H1 (cell line): ENCODE measurements at regions not wholly inside any gene's neighbourhood (a gene's known extent, or its start where the extent isn't known, plus 50 kb on each side); places are given as distances from the start of the nearest gene placed in this dataset.

Source experiments
- CTCF ChIA-PET: fragments of 300-600 bp; sonication (Branson Sonifier 250); formaldehyde crosslinking; loops from one replicate; lab custom pipeline; 2021; ENCODE audit not compliant: partially characterized antibody; lab: Charles Lee
- POLR2A ChIA-PET: fragments of 300-600 bp; sonication (Branson Sonifier 250); formaldehyde crosslinking; loops from one replicate; lab custom pipeline; 2021; ENCODE audit warnings: inconsistent platforms; ENCODE audit not compliant: partially characterized antibody; lab: Charles Lee
- DNase-seq, 2 experiments: peaks; one replicate each; pipeline versions ENCODE4 v3.0.0 to v3.0.0-alpha.2; 2010 to 2022; ENCODE audit warnings: low spot score in 2 of 2, low read depth in 1 of 2, mixed read lengths in 1 of 2
- FAIRE-seq: peaks from 2 replicates; lab custom pipeline; 2011; peaks lifted over from hg19 to GRCh38; lab: Jason Lieb, UNC
- H2AFZ ChIP-seq: 2 replicates; pipeline ENCODE4 v1.8.1; 2012; ENCODE audit warnings: low read length, inconsistent platforms
- H2AK5ac ChIP-seq: 2 replicates; pipeline ENCODE4 v1.6.1; 2013; ENCODE audit warnings: low read depth, low read length
- H2BK120ac ChIP-seq: replicated peaks from 2 replicates; pipeline ENCODE3; 2013; ENCODE audit warnings: low read depth, low read length, inconsistent platforms
- H2BK12ac ChIP-seq: 2 replicates; pipeline ENCODE4 v1.6.1; 2013; ENCODE audit warnings: low read depth, low read length
- H2BK15ac ChIP-seq: 2 replicates; pipeline ENCODE4 v1.6.1; 2013; ENCODE audit warnings: low read length
- H2BK20ac ChIP-seq: 2 replicates; pipeline ENCODE4 v1.6.1; 2013; ENCODE audit warnings: low read length
- H2BK5ac ChIP-seq: 2 replicates; pipeline ENCODE4 v1.6.1; 2013; ENCODE audit warnings: low read depth, low read length
- H3K14ac ChIP-seq: 2 replicates; pipeline ENCODE4 v1.6.1; 2013; ENCODE audit warnings: inconsistent platforms; ENCODE audit not compliant: insufficient read length
- H3K18ac ChIP-seq: 2 replicates; pipeline ENCODE4 v1.6.1; 2013; ENCODE audit warnings: low read length; ENCODE audit errors: extremely low read depth
- H3K23ac ChIP-seq: 2 replicates; pipeline ENCODE4 v1.6.1; 2013; ENCODE audit warnings: inconsistent platforms; ENCODE audit not compliant: insufficient read length
- H3K23me2 ChIP-seq: 2 replicates; pipeline ENCODE4 v1.6.1; 2013; ENCODE audit warnings: low read depth, low read length
- H3K27ac ChIP-seq: 2 replicates; pipeline ENCODE4 v1.6.1; 2011; ENCODE audit warnings: low read depth, low read length, inconsistent platforms
- H3K27me3 ChIP-seq, 4 experiments: replicated peaks in 1 of 4; 1 replicate in 1 of 4; 2 replicates in 3 of 4; pipeline versions ENCODE4 v1.6.1 to v1.8.1; 2011 to 2013; ENCODE audit warnings: low read length in 3 of 4, mild to moderate bottlenecking in 3 of 4, inconsistent platforms in 2 of 4, mixed read lengths in 2 of 4, moderate library complexity in 1 of 4; ENCODE audit not compliant: control insufficient read depth in 3 of 4, insufficient read depth in 3 of 4; ENCODE audit errors: extremely low read depth in 1 of 4
- H3K36me3 ChIP-seq, 4 experiments: 2 replicates each; pipeline versions ENCODE4 v1.6.1 to v1.8.1; 2011 to 2013; ENCODE audit warnings: mild to moderate bottlenecking in 4 of 4, low read length in 3 of 4, moderate library complexity in 2 of 4, control low read depth in 1 of 4, inconsistent platforms in 1 of 4; ENCODE audit not compliant: insufficient read depth in 4 of 4, control insufficient read depth in 2 of 4
- H3K4ac ChIP-seq: replicated peaks from 2 replicates; pipeline ENCODE3; 2013; ENCODE audit warnings: low read length, low read depth, mixed read lengths, inconsistent platforms; ENCODE audit not compliant: insufficient read length
- H3K4me1 ChIP-seq, 4 experiments: replicated peaks in 1 of 4; 1 replicate in 1 of 4; 2 replicates in 3 of 4; pipeline versions ENCODE4 v1.6.1 to v1.8.1; 2011 to 2013; ENCODE audit warnings: low read length in 3 of 4, inconsistent platforms in 2 of 4, mixed read lengths in 1 of 4; ENCODE audit not compliant: insufficient read depth in 4 of 4, control insufficient read depth in 3 of 4
- H3K4me2 ChIP-seq, 2 experiments: 2 replicates each; pipeline versions ENCODE4 v1.6.1 to v1.8.1; 2011 to 2013; ENCODE audit warnings: low read depth in 2 of 2, low read length in 2 of 2, control low read depth in 1 of 2, inconsistent platforms in 1 of 2, mild to moderate bottlenecking in 1 of 2; ENCODE audit not compliant: insufficient read depth in 1 of 2
- H3K4me3 ChIP-seq, 4 experiments: fragments of 200-600, 300-600 bp in 1 of 4; sonication (generic), shearing (Covaris generic), sonication (Bioruptor Twin) in 1 of 4; 2 replicates each; pipeline versions ENCODE4 v1.5.1 to v1.8.1; 2011 to 2016; ENCODE audit warnings: low read length in 4 of 4, low read depth in 3 of 4, control low read depth in 2 of 4, inconsistent platforms in 2 of 4, mild to moderate bottlenecking in 2 of 4, mixed read lengths in 1 of 4, moderate library complexity in 1 of 4; ENCODE audit not compliant: insufficient read depth in 2 of 4; ENCODE audit errors: extremely low read depth in 1 of 4
- H3K56ac ChIP-seq: replicated peaks from 2 replicates; pipeline ENCODE3; 2013; ENCODE audit warnings: low read depth, mild to moderate bottlenecking, mixed read lengths, low read length, inconsistent platforms; ENCODE audit not compliant: insufficient read length
- H3K79me1 ChIP-seq: 2 replicates; pipeline ENCODE4 v1.6.1; 2013; ENCODE audit warnings: low read depth, low read length, control low read depth
- H3K79me2 ChIP-seq, 2 experiments: 2 replicates each; pipeline versions ENCODE4 v1.6.1 to v1.8.1; 2012 to 2013; ENCODE audit warnings: low read length in 2 of 2, mild to moderate bottlenecking in 2 of 2, inconsistent platforms in 1 of 2; ENCODE audit not compliant: insufficient read depth in 2 of 2, control insufficient read depth in 1 of 2
- H3K9ac ChIP-seq, 4 experiments: replicated peaks in 1 of 4; 1 replicate in 1 of 4; 2 replicates in 3 of 4; pipeline versions ENCODE4 v1.6.1 to v1.8.1; 2011 to 2013; ENCODE audit warnings: low read depth in 3 of 4, low read length in 3 of 4, control low read depth in 2 of 4, mild to moderate bottlenecking in 2 of 4, moderate library complexity in 2 of 4, inconsistent platforms in 1 of 4; ENCODE audit errors: extremely low read depth in 1 of 4
- H3K9me3 ChIP-seq, 2 experiments: 2 replicates each; pipeline versions ENCODE4 v1.6.1 to v1.8.1; 2012 to 2013; ENCODE audit warnings: mild to moderate bottlenecking in 2 of 2, moderate library complexity in 2 of 2, control low read depth in 1 of 2, inconsistent platforms in 1 of 2, low read depth in 1 of 2, low read length in 1 of 2, mixed read lengths in 1 of 2; ENCODE audit not compliant: insufficient read depth in 2 of 2
- H4K20me1 ChIP-seq, 2 experiments: replicated peaks in 1 of 2; 2 replicates each; pipeline versions ENCODE3 to v1.8.1; 2011 to 2013; ENCODE audit warnings: inconsistent platforms in 2 of 2, low read length in 2 of 2, mild to moderate bottlenecking in 1 of 2; ENCODE audit not compliant: insufficient read depth in 2 of 2, control insufficient read depth in 1 of 2
- H4K5ac ChIP-seq: 2 replicates; pipeline ENCODE4 v1.6.1; 2013; ENCODE audit warnings: low read length, low read depth, mixed read lengths, inconsistent platforms; ENCODE audit not compliant: insufficient read length
- H4K8ac ChIP-seq: 2 replicates; pipeline ENCODE4 v1.8.0; 2013; ENCODE audit warnings: mild to moderate bottlenecking, moderate library complexity, low read length, inconsistent platforms; ENCODE audit not compliant: insufficient read depth; ENCODE audit errors: extremely low read depth
- H4K91ac ChIP-seq: replicated peaks from 2 replicates; pipeline ENCODE3; 2013; ENCODE audit warnings: low read length, mixed read lengths, inconsistent platforms; ENCODE audit not compliant: insufficient read length
- EP300 ChIP-seq, 2 experiments: IDR thresholded peaks; 1 replicate in 1 of 2; 2 replicates in 1 of 2; pipeline ENCODE4 v1.6.1; 2011 to 2012; ENCODE audit warnings: low read depth in 2 of 2, low read length in 2 of 2, mild to moderate bottlenecking in 2 of 2, borderline replicate concordance in 1 of 2, inconsistent platforms in 1 of 2, moderate library complexity in 1 of 2
- POU5F1 ChIP-seq: IDR thresholded peaks from 2 replicates; pipeline ENCODE4 v1.6.1; 2011; ENCODE audit warnings: low read depth, mild to moderate bottlenecking, low read length, moderate library complexity
- SAP30 ChIP-seq: fragments of 300-600 bp; sonication (generic); IDR thresholded peaks from 2 replicates; pipeline ENCODE4 v1.7.1; 2012; ENCODE audit warnings: low read length, moderate library complexity, mild to moderate bottlenecking, inconsistent platforms; ENCODE audit not compliant: insufficient read depth, insufficient replicate concordance
- SP1 ChIP-seq: IDR thresholded peaks from 2 replicates; pipeline ENCODE4 v1.6.1; 2011; ENCODE audit warnings: low read depth, low read length
- SRF ChIP-seq: IDR thresholded peaks from 2 replicates; pipeline ENCODE4 v1.6.1; 2011; ENCODE audit warnings: mild to moderate bottlenecking, low read depth, low read length, moderate library complexity
- TAF1 ChIP-seq: IDR thresholded peaks from 2 replicates; pipeline ENCODE4 v1.6.1; 2011; ENCODE audit warnings: mild to moderate bottlenecking, low read depth, low read length
- WGBS, 2 experiments: shearing (Covaris generic) in 1 of 2; methylation state at CpG; one replicate each; pipeline versions ENCODE4 v1.1.6 to v1.1.7; 2013 to 2015; ENCODE audit warnings: low lambda C conversion rate in 2 of 2, mixed read lengths in 2 of 2, inconsistent platforms in 1 of 2, low coverage in 1 of 2, missing lambda C conversion rate in 1 of 2; ENCODE audit not compliant: insufficient replicate concordance in 2 of 2, insufficient coverage in 1 of 2, insufficient read length in 1 of 2; ENCODE audit errors: extremely low coverage in 1 of 2, missing lambda C conversion rate in 1 of 2; 5-methylcytosine and 5-hydroxymethylcytosine counted together

DNA sequence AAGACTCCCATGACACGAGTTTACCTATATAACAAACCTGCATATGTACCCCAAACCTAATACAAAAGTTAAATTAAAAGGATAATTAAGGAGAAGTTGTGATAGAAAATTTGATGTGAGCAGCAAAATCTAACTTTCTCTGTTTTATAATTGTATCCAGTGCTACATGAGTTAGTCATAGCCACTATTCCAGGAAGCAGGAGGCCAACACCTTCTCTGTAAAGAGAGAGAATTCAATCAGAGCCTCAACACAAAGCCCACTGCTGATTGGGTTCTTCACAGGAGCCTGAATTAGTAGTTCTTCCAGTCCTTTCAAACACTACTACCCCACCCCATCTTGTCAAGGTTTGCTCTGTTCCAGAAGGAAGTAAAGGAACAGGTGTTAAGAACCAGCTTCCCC is 84.2 kb downstream of the BLID start:
- WGBS, 2 experiments: 100% methylated on average over 1 of the region's 1 CpG; no CpG with 5 or more reads in 1 of the 2 experiments
- FAIRE-seq: no peak
- TF ChIP-seq SRF: no peak
- TF ChIP-seq SP1: no peak
- TF ChIP-seq POU5F1: no peak
- TF ChIP-seq SAP30: no peak
- no peak for TF ChIP-seq EP300 (IDR thresholded peaks at IDR 0.05; ENCODE audit: borderline replicate concordance in 1 of 2, low read depth in 2 of 2, low read length in 2 of 2)
- TF ChIP-seq TAF1: no peak

More for the DNA sequence above, 84.2 kb downstream of the BLID start:
- DNase-seq: no peak
- Histone ChIP-seq H2BK15ac (no peak overlapping the region), H3K79me1 (no peaks in the 10 kb centered on the region), H3K4me1 (peaks cover 0 to 1% (median 0%) of the 10 kb centered on the region in 4 experiments; a peak in 2 of 7 replicates), H3K56ac (no peak overlapping the region), H3K4me2 (no peak overlapping the region), H3K9me3 (no peaks in the 10 kb centered on the region), H3K9ac (no peak overlapping the region), H2AFZ (no peak overlapping the region), H2BK5ac (no peak overlapping the region), H4K20me1 (no peaks in the 10 kb centered on the region), H2AK5ac (no peak overlapping the region), H3K36me3 (no peaks in the 10 kb centered on the region), H3K4me3 (no peak overlapping the region), H4K91ac (no peak overlapping the region), H4K8ac (no peak overlapping the region), H3K23me2 (no peaks in the 10 kb centered on the region), H3K23ac (no peak overlapping the region), H2BK120ac (no peak overlapping the region), H3K27ac (no peak overlapping the region), H3K18ac (no peak overlapping the region), H3K79me2 (no peaks in the 10 kb centered on the region), H3K27me3 (no peaks in the 10 kb centered on the region), H3K4ac (no peak overlapping the region), H2BK20ac (no peak overlapping the region), H2BK12ac (no peak overlapping the region), H3K14ac (no peak overlapping the region), H4K5ac (no peak overlapping the region)
- CTCF ChIA-PET: no interaction called here
- POLR2A ChIA-PET: no interaction called here
